ENCODE measurements at regions not wholly inside any gene's neighbourhood (a gene's known extent, or its start where the extent isn't known, plus 50 kb on each side); places are given as distances from the start of the nearest gene placed in this dataset.
A peak's percentile ranks its signal among the peaks of the same experiment; 100 is the strongest.

DNA sequence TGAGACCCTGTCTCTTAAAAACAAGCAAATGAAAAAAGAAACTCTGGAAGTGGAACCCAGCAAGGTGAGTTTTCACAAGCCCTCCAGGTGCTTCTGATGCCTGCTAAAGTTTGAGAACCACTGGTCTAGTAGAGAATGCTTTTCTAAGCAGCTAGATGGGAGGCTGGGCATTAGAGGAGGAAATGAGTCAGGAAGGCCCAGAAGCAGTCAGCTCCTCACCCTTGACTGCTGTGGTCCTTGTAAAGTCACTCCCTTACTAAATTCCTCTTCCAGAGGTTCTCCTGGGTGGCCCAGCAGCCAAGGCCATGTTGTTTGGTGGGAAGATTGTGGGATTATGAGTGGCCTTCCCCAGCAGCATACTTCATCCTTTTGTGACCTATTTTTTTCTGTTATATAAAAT, 52.0 kb upstream of the FYN start:
- no peaks in the 10 kb centered on the region for H3K27me3 ChIP-seq (ENCODE audit: insufficient read depth)
- H3K4me3 Mint-ChIP-seq: no peak overlapping the region
- no peak overlapping the region for H2AFZ ChIP-seq
- no peak for DNase-seq (ENCODE audit: low spot score)
- H3K4me3 ChIP-seq: no peak overlapping the region
- TF ChIP-seq NANOG (IDR thresholded peaks at IDR 0.05; ENCODE audit: borderline replicate concordance) (no peak), ZNF331 (CRISPR knock-in tag; IDR thresholded peaks at IDR 0.05; ENCODE audit: low read depth) (no peak)
- TF ChIP-seq, protein P1, sequence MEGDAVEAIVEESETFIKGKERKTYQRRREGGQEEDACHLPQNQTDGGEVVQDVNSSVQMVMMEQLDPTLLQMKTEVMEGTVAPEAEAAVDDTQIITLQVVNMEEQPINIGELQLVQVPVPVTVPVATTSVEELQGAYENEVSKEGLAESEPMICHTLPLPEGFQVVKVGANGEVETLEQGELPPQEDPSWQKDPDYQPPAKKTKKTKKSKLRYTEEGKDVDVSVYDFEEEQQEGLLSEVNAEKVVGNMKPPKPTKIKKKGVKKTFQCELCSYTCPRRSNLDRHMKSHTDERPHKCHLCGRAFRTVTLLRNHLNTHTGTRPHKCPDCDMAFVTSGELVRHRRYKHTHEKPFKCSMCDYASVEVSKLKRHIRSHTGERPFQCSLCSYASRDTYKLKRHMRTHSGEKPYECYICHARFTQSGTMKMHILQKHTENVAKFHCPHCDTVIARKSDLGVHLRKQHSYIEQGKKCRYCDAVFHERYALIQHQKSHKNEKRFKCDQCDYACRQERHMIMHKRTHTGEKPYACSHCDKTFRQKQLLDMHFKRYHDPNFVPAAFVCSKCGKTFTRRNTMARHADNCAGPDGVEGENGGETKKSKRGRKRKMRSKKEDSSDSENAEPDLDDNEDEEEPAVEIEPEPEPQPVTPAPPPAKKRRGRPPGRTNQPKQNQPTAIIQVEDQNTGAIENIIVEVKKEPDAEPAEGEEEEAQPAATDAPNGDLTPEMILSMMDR (conservative IDR thresholded peaks at IDR 0.05; ENCODE audit: low read depth in 2 of 2): no peak
- H3K9me2 ChIP-seq (ENCODE audit: insufficient read depth): no peaks in the 10 kb centered on the region
- ATAC-seq: no peak
- H3K27ac Mint-ChIP-seq: no peak overlapping the region
- H3K27me3 Mint-ChIP-seq (ENCODE audit: insufficient read depth, low read depth, poor library complexity): no peaks in the 10 kb centered on the region
- no peaks in the 10 kb centered on the region for H3K36me3 ChIP-seq (ENCODE audit: insufficient read depth)
- H3K4me1 Mint-ChIP-seq: peaks cover 49% of the 10 kb centered on the region
- H3K4me1 ChIP-seq (ENCODE audit: insufficient read depth): peaks cover 45% of the 10 kb centered on the region
- no peaks in the 10 kb centered on the region for H4K20me1 ChIP-seq (replicated peaks; ENCODE audit: insufficient read depth)
- no peaks in the 10 kb centered on the region for H3F3A ChIP-seq (replicated peaks; ENCODE audit: low read depth)
- H3K79me2 ChIP-seq (replicated peaks; ENCODE audit: insufficient read depth): no peaks in the 10 kb centered on the region
- no peak overlapping the region for H3K4me2 ChIP-seq
- H3K27ac ChIP-seq (ENCODE audit: low read depth): no peak overlapping the region
- H3K9me3 Mint-ChIP-seq: no peaks in the 10 kb centered on the region
- H3K36me3 Mint-ChIP-seq (ENCODE audit: low read depth): no peaks in the 10 kb centered on the region

DNA sequence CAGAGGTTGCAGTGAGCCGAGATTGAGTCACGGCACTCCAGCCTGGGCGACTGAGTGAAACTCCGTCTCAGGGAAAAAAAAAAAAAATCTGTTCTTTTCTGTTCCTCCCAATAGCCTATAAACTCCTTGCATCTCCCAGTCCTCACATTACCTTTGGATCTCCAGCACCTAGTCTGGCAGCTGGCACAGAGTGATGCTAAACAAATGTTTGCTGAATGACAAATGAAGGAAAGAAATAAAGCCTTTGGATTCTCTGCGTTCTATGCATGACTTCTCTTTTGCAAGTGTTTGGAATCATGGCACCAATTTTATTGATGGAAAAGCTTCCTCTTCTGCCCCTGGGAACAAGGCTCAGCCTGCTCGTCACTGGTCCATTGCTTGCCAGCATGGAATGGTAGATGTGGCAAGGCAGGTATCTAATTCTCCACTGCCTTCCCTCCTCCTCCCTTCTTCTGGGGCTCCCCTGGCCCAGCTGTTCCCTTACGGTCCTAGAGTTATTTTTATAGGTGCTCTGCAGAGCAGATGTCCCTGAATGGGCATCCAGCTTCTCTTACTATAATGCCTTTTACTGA, 53.6 kb upstream of the FYN start:
- Histone ChIP-seq H3K79me2 (replicated peaks; ENCODE audit: insufficient read depth) (no peaks in the 10 kb centered on the region), H3K27ac (ENCODE audit: low read depth) (no peak overlapping the region), H3K27me3 (ENCODE audit: insufficient read depth) (no peaks in the 10 kb centered on the region), H2AFZ (no peak overlapping the region), H3K4me2 (no peak overlapping the region), H3K36me3 (ENCODE audit: insufficient read depth) (no peaks in the 10 kb centered on the region), H3K9me2 (ENCODE audit: insufficient read depth) (no peaks in the 10 kb centered on the region), H3K4me1 (ENCODE audit: insufficient read depth) (peaks cover 32% of the 10 kb centered on the region), H3F3A (replicated peaks; ENCODE audit: low read depth) (no peaks in the 10 kb centered on the region), H4K20me1 (replicated peaks; ENCODE audit: insufficient read depth) (no peaks in the 10 kb centered on the region), H3K4me3 (no peak overlapping the region)
- peak; percentile 48 for DNase-seq (ENCODE audit: low spot score)
- no peaks in the 10 kb centered on the region for H3K27me3 Mint-ChIP-seq (ENCODE audit: insufficient read depth, low read depth, poor library complexity)
- peaks cover 4% of the 10 kb centered on the region; the same call in 2 of the 3 replicates for H3K9me3 Mint-ChIP-seq
- H3K4me1 Mint-ChIP-seq: peaks cover 34% of the 10 kb centered on the region
- H3K27ac Mint-ChIP-seq: no peak overlapping the region
- H3K36me3 Mint-ChIP-seq (ENCODE audit: low read depth): 0 out of 3 replicates have a peak, but pooled peaks cover under 1% of the 10 kb centered on the region
- TF ChIP-seq NANOG (IDR thresholded peaks at IDR 0.05; ENCODE audit: borderline replicate concordance): no peak
- TF ChIP-seq JUNB (IDR thresholded peaks at IDR 0.05; ENCODE audit: unreplicated experiment): no peak
- TF ChIP-seq STAT1 (IDR thresholded peaks at IDR 0.05; ENCODE audit: unreplicated experiment): no peak
- no peak for TF ChIP-seq EZH2phosphoT487 (IDR thresholded peaks at IDR 0.05; ENCODE audit: unreplicated experiment)
- peak; percentile 57 for ATAC-seq
- no peak overlapping the region for H3K4me3 Mint-ChIP-seq

DNA sequence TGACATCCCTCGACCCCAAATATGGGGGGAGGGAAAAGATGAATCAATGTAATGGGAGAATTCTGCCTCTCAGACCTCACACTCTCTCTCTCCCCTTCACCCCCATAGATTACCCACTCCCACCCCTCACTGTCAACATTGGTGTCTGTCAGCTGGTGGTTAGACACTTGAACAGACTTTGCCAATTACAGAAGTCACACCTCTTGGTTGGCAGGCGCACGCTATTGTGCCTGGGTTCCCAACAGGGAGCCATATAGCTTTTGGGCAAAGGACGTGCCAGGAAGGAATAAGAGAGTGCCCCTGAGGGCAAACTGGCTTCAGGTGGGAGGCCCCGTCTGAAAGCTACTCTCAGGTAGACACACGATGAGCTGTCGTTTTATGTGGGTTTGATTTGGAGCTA, 54.1 kb upstream of the FYN start:
- peaks cover 5% of the 10 kb centered on the region; the same call in 2 of the 3 replicates for H3K36me3 Mint-ChIP-seq (ENCODE audit: low read depth)
- H3K4me1 Mint-ChIP-seq: peaks cover 30% of the 10 kb centered on the region
- H3K4me3 Mint-ChIP-seq: no peak overlapping the region
- H3K4me2 ChIP-seq: no peak overlapping the region
- no peak overlapping the region for H3K27ac ChIP-seq (ENCODE audit: low read depth)
- H4K20me1 ChIP-seq (replicated peaks; ENCODE audit: insufficient read depth): no peaks in the 10 kb centered on the region
- H3K27me3 ChIP-seq (ENCODE audit: insufficient read depth): no peaks in the 10 kb centered on the region
- DNase-seq (ENCODE audit: low spot score): no peak
- no peaks in the 10 kb centered on the region for H3K79me2 ChIP-seq (replicated peaks; ENCODE audit: insufficient read depth)
- H2AFZ ChIP-seq: no peak overlapping the region
- peaks cover 9% of the 10 kb centered on the region for H3K9me3 Mint-ChIP-seq
- no peak overlapping the region for H3K4me3 ChIP-seq
- H3F3A ChIP-seq (replicated peaks; ENCODE audit: low read depth): no peaks in the 10 kb centered on the region
- no peak overlapping the region for H3K27ac Mint-ChIP-seq
- no peaks in the 10 kb centered on the region for H3K27me3 Mint-ChIP-seq (ENCODE audit: insufficient read depth, low read depth, poor library complexity)
- peak; percentile 35; the same call in 2 of the 3 replicates for ATAC-seq
- no peaks in the 10 kb centered on the region for H3K9me2 ChIP-seq (ENCODE audit: insufficient read depth)
- peaks cover 27% of the 10 kb centered on the region for H3K4me1 ChIP-seq (ENCODE audit: insufficient read depth)
- no peaks in the 10 kb centered on the region for H3K36me3 ChIP-seq (ENCODE audit: insufficient read depth)
- TF ChIP-seq NANOG (IDR thresholded peaks at IDR 0.05; ENCODE audit: borderline replicate concordance) (no peak), POLR2AphosphoS5 (IDR thresholded peaks at IDR 0.05; ENCODE audit: low read depth) (no peak), JUNB (IDR thresholded peaks at IDR 0.05; ENCODE audit: unreplicated experiment) (no peak), STAT1 (IDR thresholded peaks at IDR 0.05; ENCODE audit: unreplicated experiment) (no peak), ZNF114 (CRISPR knock-in tag; IDR thresholded peaks at IDR 0.05) (no peak), CREB1 (CRISPR knock-in tag; IDR thresholded peaks at IDR 0.05; ENCODE audit: low read depth) (no peak), EZH2phosphoT487 (IDR thresholded peaks at IDR 0.05; ENCODE audit: unreplicated experiment) (no peak), ZNF331 (CRISPR knock-in tag; IDR thresholded peaks at IDR 0.05; ENCODE audit: low read depth) (no peak), EZH2 (IDR thresholded peaks at IDR 0.05; ENCODE audit: low read depth, unreplicated experiment) (no peak)
- TF ChIP-seq, protein P1 (conservative IDR thresholded peaks at IDR 0.05; ENCODE audit: low read depth in 2 of 2): no peak
- TF ChIP-seq, protein P2, sequence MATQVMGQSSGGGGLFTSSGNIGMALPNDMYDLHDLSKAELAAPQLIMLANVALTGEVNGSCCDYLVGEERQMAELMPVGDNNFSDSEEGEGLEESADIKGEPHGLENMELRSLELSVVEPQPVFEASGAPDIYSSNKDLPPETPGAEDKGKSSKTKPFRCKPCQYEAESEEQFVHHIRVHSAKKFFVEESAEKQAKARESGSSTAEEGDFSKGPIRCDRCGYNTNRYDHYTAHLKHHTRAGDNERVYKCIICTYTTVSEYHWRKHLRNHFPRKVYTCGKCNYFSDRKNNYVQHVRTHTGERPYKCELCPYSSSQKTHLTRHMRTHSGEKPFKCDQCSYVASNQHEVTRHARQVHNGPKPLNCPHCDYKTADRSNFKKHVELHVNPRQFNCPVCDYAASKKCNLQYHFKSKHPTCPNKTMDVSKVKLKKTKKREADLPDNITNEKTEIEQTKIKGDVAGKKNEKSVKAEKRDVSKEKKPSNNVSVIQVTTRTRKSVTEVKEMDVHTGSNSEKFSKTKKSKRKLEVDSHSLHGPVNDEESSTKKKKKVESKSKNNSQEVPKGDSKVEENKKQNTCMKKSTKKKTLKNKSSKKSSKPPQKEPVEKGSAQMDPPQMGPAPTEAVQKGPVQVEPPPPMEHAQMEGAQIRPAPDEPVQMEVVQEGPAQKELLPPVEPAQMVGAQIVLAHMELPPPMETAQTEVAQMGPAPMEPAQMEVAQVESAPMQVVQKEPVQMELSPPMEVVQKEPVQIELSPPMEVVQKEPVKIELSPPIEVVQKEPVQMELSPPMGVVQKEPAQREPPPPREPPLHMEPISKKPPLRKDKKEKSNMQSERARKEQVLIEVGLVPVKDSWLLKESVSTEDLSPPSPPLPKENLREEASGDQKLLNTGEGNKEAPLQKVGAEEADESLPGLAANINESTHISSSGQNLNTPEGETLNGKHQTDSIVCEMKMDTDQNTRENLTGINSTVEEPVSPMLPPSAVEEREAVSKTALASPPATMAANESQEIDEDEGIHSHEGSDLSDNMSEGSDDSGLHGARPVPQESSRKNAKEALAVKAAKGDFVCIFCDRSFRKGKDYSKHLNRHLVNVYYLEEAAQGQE (IDR thresholded peaks at IDR 0.05; ENCODE audit: unreplicated experiment): no peak

Measured in GM23338 (cell line).